Spleen (tissue), 11 donors: ENCODE measurements at regions not wholly inside any gene's neighbourhood (a gene's known extent, or its start where the extent isn't known, plus 50 kb on each side); places are given as distances from the start of the nearest gene placed in this dataset.

ENCODE experiments used
- DNase-seq: peaks from one replicate; pipeline ENCODE4 v3.0.0-alpha.2; 2020
- H3K27ac ChIP-seq, 8 donors: fragments of 200-600 bp; sonication (generic) in 7 of 8; 1 replicate in 4 of 8; 2 replicates in 4 of 8; pipeline versions ENCODE4 v1.5.0 to v1.8.0; 2016 to 2021; ENCODE audit warnings: inconsistent platforms in 4 of 8, mild to moderate bottlenecking in 4 of 8, moderate library complexity in 1 of 8
- H3K27me3 ChIP-seq, 7 donors: fragments of 200-600 bp; sonication (generic) in 6 of 7; replicated peaks in 1 of 7; 1 replicate in 4 of 7; 2 replicates in 3 of 7; pipeline versions ENCODE4 v1.5.0 to v1.8.0; 2016 to 2021; ENCODE audit warnings: inconsistent platforms in 3 of 7, mild to moderate bottlenecking in 1 of 7
- H3K36me3 ChIP-seq, 6 donors: fragments of 200-600 bp; sonication (generic) in 5 of 6; 1 replicate in 4 of 6; 2 replicates in 2 of 6; pipeline versions ENCODE4 v1.5.0 to v1.8.0; 2016 to 2021; ENCODE audit warnings: inconsistent platforms in 2 of 6
- H3K4me1 ChIP-seq, 6 donors: fragments of 200-600 bp; sonication (generic) in 5 of 6; 1 replicate in 3 of 6; 2 replicates in 3 of 6; pipeline versions ENCODE4 v1.5.0 to v1.8.0; 2016 to 2021; ENCODE audit warnings: inconsistent platforms in 3 of 6
- H3K4me3 ChIP-seq, 8 donors: fragments of 200-600 bp; sonication (generic) in 7 of 8; 1 replicate in 4 of 8; 2 replicates in 4 of 8; pipeline versions ENCODE4 v1.5.0 to v1.8.0; 2016 to 2021; ENCODE audit warnings: inconsistent platforms in 4 of 8, mild to moderate bottlenecking in 4 of 8, moderate library complexity in 2 of 8
- H3K9me3 ChIP-seq, 8 donors: fragments of 200-600 bp; sonication (generic) in 7 of 8; 1 replicate in 4 of 8; 2 replicates in 4 of 8; pipeline versions ENCODE4 v1.5.0 to v1.8.0; 2016 to 2021; ENCODE audit warnings: inconsistent platforms in 4 of 8
- POLR2A ChIP-seq, 3 donors: fragments of 450-650 bp; IDR thresholded peaks; one replicate each; pipeline ENCODE4 v1.5.1; 2017; ENCODE audit warnings: antibody characterized with exemption in 3 of 3, mild to moderate bottlenecking in 1 of 3
- POLR2AphosphoS5 ChIP-seq, 3 donors: sonication (generic); formaldehyde crosslinking; IDR thresholded peaks; one replicate each; pipeline ENCODE4 v1.5.1; 2017; ENCODE audit warnings: antibody characterized with exemption in 3 of 3
- WGBS, 5 donors: extraction: QIAGEN DNeasy Blood & Tissue Kit in 3 of 5; methylation state at CpG; one replicate each; pipeline versions ENCODE4 v1.1.5 to v1.1.7; 2013 to 2018; 5-methylcytosine and 5-hydroxymethylcytosine counted together
- intact Hi-C: fragments of 100-400 bp; cut with DNase I; formaldehyde crosslinking; loops from one replicate; pipeline ENCODE4 v1.15.0; 2023; ENCODE audit warnings: low total_unique reads
- TF ChIP-seq, protein P1 (sequence below), 11 experiments: fragments of 200-600 bp in 7 of 11; fragments of 450-650 bp in 4 of 11; sonication (generic) in 4 of 11; IDR thresholded peaks in 8 of 11; conservative IDR thresholded peaks in 3 of 11; 1 replicate in 7 of 11; 2 replicates in 4 of 11; pipeline versions ENCODE4 v1.4.0 to v1.8.0; 2016 to 2021; ENCODE audit warnings: antibody characterized with exemption in 11 of 11, inconsistent platforms in 4 of 11, mild to moderate bottlenecking in 1 of 11
- donor health status: healthy with polysubstance abuse.
- donor health status: DM: no; HTN: no; CAD: no; lungs with moderate emphysema.
- donor health status: DM: no; HTN: no; CAD: no.
- donor health status: Bipolar disorder and iron deficiency.
- donor health status: healthy.
- donor health status: DM: no; HTN: no; CAD: no.
- donor health status: DM: yes; HTN: yes; CAD: no.

DNA sequence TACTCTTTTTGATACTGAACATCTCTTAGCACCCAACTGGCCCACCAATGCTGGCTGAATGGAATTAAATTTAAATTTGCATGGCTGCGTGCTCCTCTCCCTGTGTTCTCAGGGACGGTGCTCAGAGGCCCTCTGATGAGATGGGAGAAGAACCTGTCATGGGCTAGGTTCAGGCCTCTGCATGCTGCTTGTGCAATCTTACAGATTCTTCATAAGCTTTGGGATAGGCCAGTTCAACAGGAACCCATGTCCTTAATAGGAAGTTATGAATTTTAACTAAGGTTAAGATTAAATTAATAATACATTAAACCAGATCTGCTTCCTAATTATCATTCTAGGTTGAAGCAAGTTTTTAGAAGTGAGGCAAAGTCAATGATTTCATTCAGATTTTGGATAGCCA is 119.7 kb upstream of the LRIG3 start:
- Histone ChIP-seq H3K27ac (no peak overlapping the region), H3K9me3 (no peaks in the 10 kb centered on the region), H3K27me3 (no peaks in the 10 kb centered on the region), H3K4me1 (no peaks in the 10 kb centered on the region), H3K4me3 (no peak overlapping the region), H3K36me3 (no peaks in the 10 kb centered on the region)
- TF ChIP-seq POLR2A (IDR thresholded peaks at IDR 0.05) (no peak), POLR2AphosphoS5 (IDR thresholded peaks at IDR 0.05) (no peak)
- TF ChIP-seq, protein P1, sequence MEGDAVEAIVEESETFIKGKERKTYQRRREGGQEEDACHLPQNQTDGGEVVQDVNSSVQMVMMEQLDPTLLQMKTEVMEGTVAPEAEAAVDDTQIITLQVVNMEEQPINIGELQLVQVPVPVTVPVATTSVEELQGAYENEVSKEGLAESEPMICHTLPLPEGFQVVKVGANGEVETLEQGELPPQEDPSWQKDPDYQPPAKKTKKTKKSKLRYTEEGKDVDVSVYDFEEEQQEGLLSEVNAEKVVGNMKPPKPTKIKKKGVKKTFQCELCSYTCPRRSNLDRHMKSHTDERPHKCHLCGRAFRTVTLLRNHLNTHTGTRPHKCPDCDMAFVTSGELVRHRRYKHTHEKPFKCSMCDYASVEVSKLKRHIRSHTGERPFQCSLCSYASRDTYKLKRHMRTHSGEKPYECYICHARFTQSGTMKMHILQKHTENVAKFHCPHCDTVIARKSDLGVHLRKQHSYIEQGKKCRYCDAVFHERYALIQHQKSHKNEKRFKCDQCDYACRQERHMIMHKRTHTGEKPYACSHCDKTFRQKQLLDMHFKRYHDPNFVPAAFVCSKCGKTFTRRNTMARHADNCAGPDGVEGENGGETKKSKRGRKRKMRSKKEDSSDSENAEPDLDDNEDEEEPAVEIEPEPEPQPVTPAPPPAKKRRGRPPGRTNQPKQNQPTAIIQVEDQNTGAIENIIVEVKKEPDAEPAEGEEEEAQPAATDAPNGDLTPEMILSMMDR (IDR thresholded peaks at IDR 0.05 in 8 of 11, conservative IDR thresholded peaks at IDR 0.05 in 3 of 11), result no peak
- intact Hi-C loops, result no loop called here
- DNase-seq, result no peak
- WGBS, 5 donors, result 87 to 96% (median 90%) methylated on average over 2 of the region's 2 CpGs

DNA sequence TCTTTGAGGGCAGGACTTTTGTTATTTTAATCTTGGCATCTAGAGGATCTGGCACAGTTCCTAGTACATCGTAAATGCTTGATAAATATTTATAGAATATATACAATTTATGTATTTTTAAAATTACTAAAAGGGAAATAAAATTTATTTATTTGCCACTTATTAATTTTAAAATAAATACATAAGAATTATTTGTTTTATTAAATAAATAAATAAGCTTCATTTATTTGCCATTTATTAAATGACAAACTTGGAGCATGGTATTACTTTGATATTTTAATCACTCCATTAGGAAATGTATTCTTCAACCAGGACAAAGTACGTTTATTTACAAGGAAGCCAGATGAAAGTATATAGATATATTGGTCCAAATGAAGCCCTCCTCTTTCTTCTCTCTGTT is 118.7 kb upstream of the LRIG3 start:
- Histone ChIP-seq H3K9me3 (no peaks in the 10 kb centered on the region), H3K27me3 (no peaks in the 10 kb centered on the region), H3K4me1 (no peaks in the 10 kb centered on the region), H3K27ac (no peak overlapping the region), H3K36me3 (no peaks in the 10 kb centered on the region), H3K4me3 (no peak overlapping the region)
- DNase-seq, result no peak
- intact Hi-C loops, result no loop called here
- WGBS, 5 donors, result 70 to 87% (median 76%) methylated on average over 2 of the region's 2 CpGs
- TF ChIP-seq POLR2AphosphoS5 (IDR thresholded peaks at IDR 0.05) (no peak), POLR2A (IDR thresholded peaks at IDR 0.05) (no peak)
- TF ChIP-seq, protein P1 (IDR thresholded peaks at IDR 0.05 in 8 of 11, conservative IDR thresholded peaks at IDR 0.05 in 3 of 11), result no peak

DNA sequence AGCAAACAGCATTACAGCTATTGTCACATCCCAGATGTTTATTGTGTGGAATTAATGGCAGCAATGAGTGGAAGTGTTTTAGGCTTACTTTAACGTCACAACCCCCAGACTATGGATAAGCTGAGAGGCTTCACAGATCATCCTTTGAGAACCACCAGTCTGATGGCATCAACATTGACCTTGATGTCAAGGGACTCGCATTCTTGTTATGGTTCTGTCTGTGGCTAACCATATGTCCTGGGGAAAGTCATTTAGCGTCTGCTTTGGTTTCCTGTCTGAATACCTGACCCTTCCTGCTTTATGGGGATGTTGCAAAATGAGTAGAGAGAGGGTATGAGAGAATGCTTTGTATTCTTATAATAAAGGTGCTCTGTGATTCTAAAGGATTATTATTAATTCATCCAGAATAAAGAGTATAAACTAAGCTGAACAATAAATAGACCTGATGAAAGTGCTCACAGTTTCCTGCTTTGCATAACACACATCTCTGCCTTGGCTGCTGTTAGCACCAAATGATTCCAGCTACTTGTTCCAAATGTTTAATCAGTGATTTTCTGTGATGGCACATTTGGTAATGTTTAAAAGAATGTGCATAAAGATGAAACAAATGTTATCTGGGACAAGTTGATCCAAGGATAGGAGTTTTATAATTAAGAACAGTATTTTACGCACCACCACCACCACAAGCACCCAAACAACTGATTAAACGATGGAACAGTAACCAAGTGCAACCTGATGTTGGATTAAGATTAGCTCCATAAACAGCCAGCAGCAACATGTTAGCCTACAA is 116.9 kb upstream of the LRIG3 start:
- TF ChIP-seq, protein P1 (IDR thresholded peaks at IDR 0.05 in 8 of 11, conservative IDR thresholded peaks at IDR 0.05 in 3 of 11), result no peak
- TF ChIP-seq POLR2A (IDR thresholded peaks at IDR 0.05) (no peak), POLR2AphosphoS5 (IDR thresholded peaks at IDR 0.05) (no peak)
- Histone ChIP-seq H3K27me3 (no peaks in the 10 kb centered on the region), H3K4me1 (no peaks in the 10 kb centered on the region), H3K4me3 (no peak overlapping the region), H3K9me3 (no peaks in the 10 kb centered on the region), H3K27ac (no peak overlapping the region), H3K36me3 (no peaks in the 10 kb centered on the region)
- intact Hi-C loops, result no loop called here
- WGBS, 5 donors, result 57 to 63% (median 62%) methylated on average over 5 of the region's 5 CpGs
- DNase-seq, result no peak

DNA sequence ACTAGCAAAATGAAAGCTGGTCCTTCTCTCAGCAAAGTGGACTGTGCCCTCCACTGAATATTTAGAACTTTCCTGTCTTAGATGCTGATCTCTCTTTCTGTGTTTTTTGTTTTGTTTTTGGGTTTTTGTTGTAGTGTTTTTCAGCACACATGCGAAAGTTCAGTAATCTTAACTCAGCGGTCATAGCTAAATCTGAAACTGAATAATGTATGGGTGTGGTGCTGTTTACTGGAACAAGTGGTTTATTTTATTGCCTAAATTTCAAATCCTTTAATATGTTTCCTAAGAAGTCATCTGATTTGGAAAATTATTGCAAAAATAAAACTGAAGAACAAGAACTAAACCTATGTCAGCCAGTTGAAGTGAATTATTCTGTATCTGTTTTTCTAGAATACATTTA is 116.0 kb upstream of the LRIG3 start:
- Histone ChIP-seq H3K4me3 (no peak overlapping the region), H3K36me3 (no peaks in the 10 kb centered on the region), H3K9me3 (no peaks in the 10 kb centered on the region), H3K4me1 (no peaks in the 10 kb centered on the region), H3K27me3 (no peaks in the 10 kb centered on the region), H3K27ac (no peak overlapping the region)
- no peak for DNase-seq
- TF ChIP-seq, protein P1 (IDR thresholded peaks at IDR 0.05 in 8 of 11, conservative IDR thresholded peaks at IDR 0.05 in 3 of 11), result no peak
- TF ChIP-seq POLR2AphosphoS5 (IDR thresholded peaks at IDR 0.05), result no peak
- intact Hi-C loops, result no loop called here
- WGBS, 5 donors, result 85 to 94% (median 93%) methylated on average over 2 of the region's 2 CpGs
